ENCODE measurements at regions not wholly inside any gene's neighbourhood (a gene's known extent, or its start where the extent isn't known, plus 50 kb on each side); places are given as distances from the start of the nearest gene placed in this dataset.

GRCh38 chr9:90722071-90722470 is 79.4 kb upstream of the DIRAS2 start:
- no peak overlapping the region for H3K9ac ChIP-seq (ENCODE audit: extremely low read depth, low read length, poor library complexity, severe bottlenecking)
- H3K9me3 ChIP-seq (ENCODE audit: control insufficient read depth, low read length) = no peaks in the 10 kb centered on the region
- no peak for TF ChIP-seq CTCF (conservative IDR thresholded peaks at IDR 0.05)
- no peak for DNase-seq
- H3K27ac ChIP-seq (ENCODE audit: low read depth, low read length) = no peak overlapping the region
- no peaks in the 10 kb centered on the region for H3K4me1 ChIP-seq (ENCODE audit: control insufficient read depth, insufficient read depth, low read length)
- H3K27ac Mint-ChIP-seq = no peak overlapping the region
- no peaks in the 10 kb centered on the region for H3K27me3 ChIP-seq (ENCODE audit: control insufficient read depth, insufficient read depth, low read length, poor library complexity, severe bottlenecking)
- no peak overlapping the region for H3K4me3 Mint-ChIP-seq
- no peaks in the 10 kb centered on the region for H3K9me3 Mint-ChIP-seq
- no peak overlapping the region for H3K4me3 ChIP-seq (ENCODE audit: low read length)
- H3K27me3 Mint-ChIP-seq (ENCODE audit: insufficient read depth) = peaks cover 4% of the 10 kb centered on the region
- WGBS, 2 experiments (ENCODE audit: insufficient coverage in 1 of 2, insufficient read length in 1 of 2) = 67 to 86% methylated on average over 2 of the region's 3 CpGs
- H3K36me3 ChIP-seq (ENCODE audit: control insufficient read depth, insufficient read depth, low read length) = no peaks in the 10 kb centered on the region
- peaks cover 4% of the 10 kb centered on the region for H3K4me1 Mint-ChIP-seq
- no peaks in the 10 kb centered on the region for H3K36me3 Mint-ChIP-seq (ENCODE audit: low read depth)

GRCh38 chr9:90720621-90721265 is 78.1 kb upstream of the DIRAS2 start:
- Histone ChIP-seq H3K27me3 (ENCODE audit: control insufficient read depth, insufficient read depth, low read length, poor library complexity, severe bottlenecking) (no peaks in the 10 kb centered on the region), H3K4me3 (ENCODE audit: low read length) (no peak overlapping the region), H3K27ac (ENCODE audit: low read depth, low read length) (no peak overlapping the region), H3K36me3 (ENCODE audit: control insufficient read depth, insufficient read depth, low read length) (no peaks in the 10 kb centered on the region), H3K4me1 (ENCODE audit: control insufficient read depth, insufficient read depth, low read length) (no peaks in the 10 kb centered on the region), H3K9me3 (ENCODE audit: control insufficient read depth, low read length) (no peaks in the 10 kb centered on the region), H3K9ac (ENCODE audit: extremely low read depth, low read length, poor library complexity, severe bottlenecking) (no peak overlapping the region)
- no peak overlapping the region for H3K27ac Mint-ChIP-seq
- H3K4me1 Mint-ChIP-seq = peaks cover 3% of the 10 kb centered on the region
- WGBS, 2 experiments (ENCODE audit: insufficient coverage in 1 of 2, insufficient read length in 1 of 2) = 90 to 91% methylated on average over 2 of the region's 2 CpGs
- H3K4me3 Mint-ChIP-seq = no peak overlapping the region
- TF ChIP-seq CTCF (conservative IDR thresholded peaks at IDR 0.05) = no peak
- H3K27me3 Mint-ChIP-seq (ENCODE audit: insufficient read depth) = peaks cover 4% of the 10 kb centered on the region
- H3K9me3 Mint-ChIP-seq = no peaks in the 10 kb centered on the region
- H3K36me3 Mint-ChIP-seq (ENCODE audit: low read depth) = no peaks in the 10 kb centered on the region
- no peak for DNase-seq

GRCh38 chr9:90706230-90706629 is 63.6 kb upstream of the DIRAS2 start:
- H3K9me3 Mint-ChIP-seq = no peaks in the 10 kb centered on the region
- TF ChIP-seq CTCF (conservative IDR thresholded peaks at IDR 0.05) = no peak
- 85 to 100% methylated on average over 2 of the region's 2 CpGs for WGBS, 2 experiments (ENCODE audit: insufficient coverage in 1 of 2, insufficient read length in 1 of 2)
- Histone ChIP-seq H3K9me3 (ENCODE audit: control insufficient read depth, low read length) (no peaks in the 10 kb centered on the region), H3K27ac (ENCODE audit: low read depth, low read length) (no peak overlapping the region), H3K4me1 (ENCODE audit: control insufficient read depth, insufficient read depth, low read length) (no peaks in the 10 kb centered on the region), H3K4me3 (ENCODE audit: low read length) (no peak overlapping the region), H3K36me3 (ENCODE audit: control insufficient read depth, insufficient read depth, low read length) (no peaks in the 10 kb centered on the region), H3K9ac (ENCODE audit: extremely low read depth, low read length, poor library complexity, severe bottlenecking) (no peak overlapping the region), H3K27me3 (ENCODE audit: control insufficient read depth, insufficient read depth, low read length, poor library complexity, severe bottlenecking) (no peaks in the 10 kb centered on the region)
- no peak for DNase-seq
- no peak overlapping the region for H3K4me3 Mint-ChIP-seq
- H3K27ac Mint-ChIP-seq = no peak overlapping the region
- H3K4me1 Mint-ChIP-seq = no peaks in the 10 kb centered on the region
- peaks cover 3% of the 10 kb centered on the region for H3K27me3 Mint-ChIP-seq (ENCODE audit: insufficient read depth)
- no peaks in the 10 kb centered on the region for H3K36me3 Mint-ChIP-seq (ENCODE audit: low read depth)

Data from endodermal cell (in vitro differentiated cells).